ENCODE measurements at regions not wholly inside any gene's neighbourhood (a gene's known extent, or its start where the extent isn't known, plus 50 kb on each side); places are given as distances from the start of the nearest gene placed in this dataset.

DNA sequence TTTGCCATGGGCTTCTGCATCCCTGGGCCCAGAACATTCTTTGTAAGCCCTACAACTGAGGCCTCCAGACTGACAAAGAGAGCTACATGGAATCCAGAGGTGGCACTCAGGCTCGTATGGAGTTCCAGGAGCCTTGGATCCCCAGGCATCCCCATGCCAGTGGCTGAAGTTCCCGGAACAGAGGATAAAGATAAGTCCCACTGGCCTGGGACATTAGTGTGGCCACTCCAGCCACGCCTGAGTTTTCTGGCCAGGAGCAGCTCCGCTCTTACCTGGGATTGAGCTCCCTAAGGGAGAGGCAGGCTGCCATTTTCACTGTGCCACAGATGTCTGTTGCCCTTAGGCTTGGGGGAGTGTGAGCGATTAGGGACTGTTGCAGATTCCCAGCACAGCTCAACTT is 656.3 kb upstream of the FAM174A start:
- Mint-ChIP-seq H3K4me3 (no peak overlapping the region), H3K27ac (no peak overlapping the region), H3K36me3 (no peaks in the 10 kb centered on the region), H3K27me3 (no peaks in the 10 kb centered on the region), H3K9me3 (peaks cover 2% of the 10 kb centered on the region), H3K4me1 (no peaks in the 10 kb centered on the region)
- DNase-seq = no peak

DNA sequence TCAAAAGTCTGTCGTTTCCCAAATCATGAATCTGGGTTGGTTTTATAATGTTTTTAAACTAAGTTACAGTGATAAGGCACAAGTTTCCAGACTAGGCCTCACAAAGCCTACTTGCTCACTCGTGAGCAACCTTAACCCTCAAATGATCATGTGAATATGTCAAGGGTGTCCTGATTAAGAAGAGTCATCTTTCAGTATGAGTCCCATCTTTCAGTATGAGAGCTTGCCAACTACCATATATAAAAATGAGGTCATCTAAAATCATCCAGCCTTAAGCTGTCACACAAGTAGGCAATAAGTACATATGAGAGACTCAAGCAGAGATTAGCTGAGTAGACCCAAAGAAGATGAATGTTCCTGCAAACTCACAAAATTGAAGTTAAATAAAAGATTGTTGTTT is 668.4 kb upstream of the FAM174A start:
- Mint-ChIP-seq H3K27me3 (no peaks in the 10 kb centered on the region), H3K9me3 (peaks cover 1% of the 10 kb centered on the region), H3K4me3 (no peak overlapping the region), H3K4me1 (no peaks in the 10 kb centered on the region), H3K36me3 (no peaks in the 10 kb centered on the region), H3K27ac (no peak overlapping the region)
- DNase-seq = no peak

DNA sequence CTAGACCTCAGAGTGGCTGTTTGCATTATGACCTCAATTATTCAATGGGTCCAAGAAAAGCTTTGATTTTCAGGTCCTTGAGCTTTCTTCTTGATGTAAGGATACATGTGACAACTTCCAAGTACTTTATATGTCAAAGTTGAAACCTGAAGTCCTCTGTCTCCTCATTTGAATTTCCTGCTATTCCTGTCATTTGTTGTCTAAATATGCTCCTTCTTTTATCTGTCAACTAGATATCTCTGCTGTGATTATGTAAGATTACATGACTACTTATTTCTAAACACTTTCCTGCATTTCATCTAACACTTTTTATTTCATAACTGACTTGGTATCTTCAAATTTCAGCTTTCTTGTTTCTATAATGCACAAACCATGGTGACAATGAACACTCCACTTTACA is 670.0 kb upstream of the FAM174A start:
- no peaks in the 10 kb centered on the region for H3K36me3 Mint-ChIP-seq
- peaks cover 1% of the 10 kb centered on the region for H3K9me3 Mint-ChIP-seq
- H3K27ac Mint-ChIP-seq = no peak overlapping the region
- no peaks in the 10 kb centered on the region for H3K4me1 Mint-ChIP-seq
- no peaks in the 10 kb centered on the region for H3K27me3 Mint-ChIP-seq
- no peak for DNase-seq
- H3K4me3 Mint-ChIP-seq = no peak overlapping the region

DNA sequence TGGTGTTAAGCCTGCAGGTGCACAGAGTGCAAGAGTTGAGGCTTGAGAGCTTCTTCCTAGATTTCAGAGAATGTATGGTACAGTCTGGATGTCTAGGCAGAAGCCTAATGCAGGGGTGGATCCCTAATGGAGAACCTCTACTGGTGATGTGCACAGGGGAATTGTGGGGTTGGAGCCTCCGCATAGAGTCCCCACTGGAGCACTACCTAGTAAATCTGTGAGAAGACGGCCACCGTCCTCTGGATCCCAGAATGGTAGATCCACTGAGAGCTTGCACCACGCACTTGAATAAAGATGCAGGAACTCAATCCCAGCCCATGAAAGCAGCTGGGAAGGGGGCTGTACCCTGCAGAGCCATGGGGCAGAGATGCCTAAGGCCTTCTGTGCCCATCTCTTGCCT is 699.4 kb upstream of the FAM174A start:
- Mint-ChIP-seq H3K27ac (no peak overlapping the region), H3K27me3 (no peaks in the 10 kb centered on the region), H3K4me3 (no peak overlapping the region), H3K4me1 (no peaks in the 10 kb centered on the region), H3K36me3 (no peaks in the 10 kb centered on the region), H3K9me3 (peaks cover 1% of the 10 kb centered on the region)
- no peak for DNase-seq

DNA sequence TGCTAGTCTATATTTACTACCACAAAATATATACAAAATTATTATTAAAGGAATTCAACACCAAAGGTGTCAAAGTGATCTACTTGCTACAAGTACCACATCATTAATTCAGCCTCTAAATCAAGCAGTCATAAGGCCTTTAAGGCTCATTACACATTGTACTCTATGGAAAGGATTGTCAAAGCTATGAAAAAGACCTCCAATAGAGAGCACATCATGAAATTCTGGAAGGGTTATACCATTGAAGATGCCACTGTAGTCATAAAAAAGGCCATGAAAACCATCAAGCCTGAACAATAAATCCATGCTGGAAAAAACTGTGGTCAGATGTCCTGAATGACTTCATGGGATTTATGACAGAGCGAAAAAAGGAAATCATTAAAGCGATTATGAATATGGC is 708.0 kb upstream of the FAM174A start:
- H3K4me3 Mint-ChIP-seq = no peak overlapping the region
- peaks cover 1% of the 10 kb centered on the region for H3K9me3 Mint-ChIP-seq
- H3K27ac Mint-ChIP-seq = no peak overlapping the region
- no peak for DNase-seq
- H3K36me3 Mint-ChIP-seq = no peaks in the 10 kb centered on the region
- H3K27me3 Mint-ChIP-seq = no peaks in the 10 kb centered on the region
- H3K4me1 Mint-ChIP-seq = no peaks in the 10 kb centered on the region

DNA sequence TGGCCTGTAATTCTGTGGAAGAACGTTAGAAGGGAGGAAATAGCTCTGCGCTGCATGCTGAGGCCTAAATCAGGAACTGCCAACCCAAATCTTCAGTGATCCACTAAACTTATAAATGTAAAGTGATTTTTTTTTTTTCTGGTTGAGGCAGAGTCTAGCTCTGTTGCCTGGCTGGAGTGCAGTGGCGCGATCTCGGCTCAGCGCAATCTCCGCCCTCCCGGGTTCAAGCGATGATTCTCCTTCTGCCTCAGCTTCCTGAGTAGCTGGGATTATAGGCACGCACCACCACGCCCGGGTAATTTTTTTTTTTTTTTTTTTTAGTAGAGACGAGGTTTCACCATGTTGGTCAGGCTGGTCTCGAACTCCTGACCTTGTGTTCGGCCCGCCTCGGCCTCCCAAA is 717.4 kb upstream of the FAM174A start:
- Mint-ChIP-seq H3K36me3 (no peaks in the 10 kb centered on the region), H3K4me1 (no peaks in the 10 kb centered on the region), H3K27ac (no peak overlapping the region), H3K9me3 (peaks cover 1% of the 10 kb centered on the region), H3K27me3 (no peaks in the 10 kb centered on the region), H3K4me3 (no peak overlapping the region)
- DNase-seq = no peak

DNA sequence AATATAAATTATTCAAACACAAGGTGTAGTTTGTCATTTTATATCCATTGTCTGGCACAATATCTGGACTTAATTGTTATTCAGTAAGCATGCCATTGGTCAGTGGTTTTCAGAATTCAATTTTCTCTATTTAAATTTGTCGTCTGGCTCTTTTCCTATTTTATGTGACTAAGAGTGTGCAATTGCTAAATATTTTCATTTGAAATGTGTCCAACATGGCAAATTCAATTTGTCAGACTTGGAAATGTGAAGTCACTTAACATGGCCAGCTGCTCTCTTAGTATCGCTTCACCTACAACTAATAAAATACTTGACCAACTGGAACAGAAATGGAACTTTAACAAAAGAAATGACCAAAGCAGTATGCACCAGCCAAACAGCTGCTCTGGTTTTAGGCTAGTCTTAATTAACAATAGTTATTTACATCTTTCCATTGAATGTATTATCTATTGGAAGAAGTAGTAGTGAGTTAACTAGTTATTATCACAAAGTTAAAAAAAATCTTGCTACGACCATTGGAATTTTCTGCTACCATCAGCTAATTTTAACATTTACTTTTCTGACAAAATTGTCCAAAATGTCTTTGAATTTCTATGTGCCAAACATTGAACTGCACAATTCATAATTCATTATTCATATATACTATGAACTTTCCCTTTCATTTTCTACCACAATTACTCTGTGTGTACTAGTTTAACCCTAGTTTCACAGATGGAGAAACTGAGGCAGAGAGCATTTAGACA is 720.7 kb upstream of the FAM174A start:
- H3K27ac Mint-ChIP-seq = no peak overlapping the region

DNA sequence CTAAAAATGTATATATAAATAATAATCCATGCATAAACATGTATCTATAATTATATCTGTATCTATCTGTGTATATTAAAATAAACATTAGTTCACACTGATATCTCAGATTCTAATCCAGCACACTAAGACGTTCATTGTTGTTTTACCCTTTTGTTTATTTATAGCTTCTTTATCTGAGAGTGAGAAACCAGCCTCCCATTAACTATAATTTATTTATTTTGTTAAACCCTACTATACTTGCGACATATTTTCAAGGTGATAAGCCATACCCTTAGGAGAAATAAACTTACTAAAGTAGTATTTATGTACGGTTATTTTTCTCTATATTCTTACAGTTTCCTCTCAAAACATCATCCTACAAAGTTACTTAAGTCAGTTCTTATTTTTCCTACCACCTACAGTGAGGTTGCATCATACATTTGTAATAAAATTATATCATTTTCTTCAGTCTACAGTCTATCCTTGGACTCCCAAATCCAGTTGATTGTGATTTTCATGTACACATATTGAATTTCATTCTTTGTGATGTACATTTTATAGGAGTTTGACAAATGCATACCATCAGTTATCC is 726.4 kb upstream of the FAM174A start:
- Mint-ChIP-seq H3K27me3 (no peaks in the 10 kb centered on the region), H3K9me3 (peaks cover 1% of the 10 kb centered on the region), H3K4me1 (no peaks in the 10 kb centered on the region), H3K4me3 (no peak overlapping the region), H3K27ac (no peak overlapping the region), H3K36me3 (no peaks in the 10 kb centered on the region)
- DNase-seq = no peak

More for the DNA sequence above, 720.7 kb upstream of the FAM174A start:
- Mint-ChIP-seq H3K36me3 (no peaks in the 10 kb centered on the region), H3K4me3 (no peak overlapping the region), H3K4me1 (no peaks in the 10 kb centered on the region), H3K27me3 (no peaks in the 10 kb centered on the region), H3K9me3 (peaks cover 1% of the 10 kb centered on the region)
- no peak for DNase-seq

DNA sequence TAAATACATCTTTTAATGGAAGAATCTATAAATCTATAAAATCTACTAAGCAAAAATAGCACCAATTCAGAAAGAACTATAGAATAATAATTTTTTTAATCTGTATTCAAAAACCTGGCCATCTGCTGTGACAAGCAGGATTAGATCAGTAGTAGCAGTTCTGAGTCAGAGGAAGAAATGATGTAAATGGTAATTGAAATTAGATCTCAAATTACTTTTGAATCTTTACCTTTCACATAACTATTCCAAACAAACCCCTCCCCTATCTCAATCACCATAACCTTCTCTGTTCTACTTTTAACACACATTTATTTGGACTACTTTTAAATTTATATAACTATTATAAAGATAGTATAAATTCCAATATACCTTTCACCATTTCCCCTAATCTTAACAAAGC is 727.8 kb upstream of the FAM174A start:
- H3K9me3 Mint-ChIP-seq = no peaks in the 10 kb centered on the region
- no peak overlapping the region for H3K4me3 Mint-ChIP-seq
- H3K36me3 Mint-ChIP-seq = no peaks in the 10 kb centered on the region
- no peaks in the 10 kb centered on the region for H3K4me1 Mint-ChIP-seq
- no peak for DNase-seq
- H3K27ac Mint-ChIP-seq = no peak overlapping the region
- H3K27me3 Mint-ChIP-seq = no peaks in the 10 kb centered on the region

DNA sequence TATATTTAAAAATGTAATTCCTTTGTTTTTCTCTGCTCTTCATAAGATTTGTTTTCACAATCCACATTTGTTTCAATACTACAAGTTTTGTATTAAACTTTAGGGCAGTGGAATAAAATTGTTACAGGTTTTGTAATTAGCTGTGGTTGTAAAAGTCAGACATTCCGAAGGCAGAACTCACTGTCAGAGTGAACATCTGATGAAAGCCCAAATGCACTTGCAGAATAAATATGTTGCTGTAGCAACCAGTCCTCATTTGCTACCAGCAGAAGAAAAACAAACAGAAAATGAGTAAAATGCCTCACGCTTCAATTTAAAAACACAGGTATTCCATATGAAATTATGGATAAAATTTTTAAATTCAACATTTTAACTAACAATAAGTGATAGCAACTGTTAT is 740.1 kb upstream of the FAM174A start:
- no peaks in the 10 kb centered on the region for H3K27me3 Mint-ChIP-seq

DNA sequence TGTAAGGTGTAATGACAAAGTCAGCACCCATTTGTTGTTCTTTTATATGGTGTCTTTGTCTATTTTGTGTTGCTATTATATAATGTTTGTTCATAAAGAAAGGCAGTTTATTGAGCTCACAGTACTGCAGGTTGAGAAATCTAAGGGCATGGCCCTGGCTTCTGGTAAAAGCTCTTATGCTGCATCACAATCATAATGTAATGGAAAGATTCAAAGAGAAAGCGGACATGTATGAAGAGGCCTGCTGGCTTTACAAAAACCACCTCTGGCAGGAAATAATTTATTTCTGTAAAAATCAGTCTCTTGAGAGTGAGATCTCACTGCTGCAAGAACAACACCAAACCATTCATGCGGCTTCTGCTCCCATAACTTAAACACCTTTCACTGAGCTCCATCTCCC is 746.7 kb upstream of the FAM174A start:
- H3K27ac Mint-ChIP-seq = no peak overlapping the region
- no peak overlapping the region for H3K4me3 Mint-ChIP-seq
- H3K27me3 Mint-ChIP-seq = no peaks in the 10 kb centered on the region
- no peaks in the 10 kb centered on the region for H3K4me1 Mint-ChIP-seq
- H3K36me3 Mint-ChIP-seq = no peaks in the 10 kb centered on the region
- peaks cover 2% of the 10 kb centered on the region for H3K9me3 Mint-ChIP-seq
- DNase-seq = no peak

More for the DNA sequence above, 740.1 kb upstream of the FAM174A start:
- H3K36me3 Mint-ChIP-seq = no peaks in the 10 kb centered on the region
- H3K4me3 Mint-ChIP-seq = no peak overlapping the region
- no peak overlapping the region for H3K27ac Mint-ChIP-seq
- no peaks in the 10 kb centered on the region for H3K4me1 Mint-ChIP-seq
- peaks cover 1% of the 10 kb centered on the region for H3K9me3 Mint-ChIP-seq
- DNase-seq = no peak

DNA sequence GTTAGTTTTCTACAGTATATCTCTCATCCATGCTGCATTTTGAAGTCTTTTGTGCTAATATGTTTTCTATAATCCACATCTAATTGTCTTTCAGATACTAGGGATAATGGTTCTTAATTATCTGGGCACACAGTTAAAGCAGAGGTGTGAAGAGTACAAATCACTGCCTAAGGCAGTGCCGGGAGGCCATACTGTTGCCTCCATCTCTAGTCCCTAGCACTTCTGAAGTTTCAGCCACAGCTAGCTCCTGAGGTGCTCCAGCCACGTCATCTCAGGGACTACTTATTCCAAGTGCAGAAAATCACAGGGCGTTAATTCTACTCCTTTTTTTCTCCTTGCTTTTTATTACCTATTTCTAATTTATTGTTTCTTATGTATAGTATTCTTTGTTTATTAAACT is 760.0 kb upstream of the FAM174A start:
- Mint-ChIP-seq H3K4me1 (no peaks in the 10 kb centered on the region), H3K4me3 (no peak overlapping the region), H3K36me3 (no peaks in the 10 kb centered on the region), H3K27ac (no peak overlapping the region), H3K27me3 (no peaks in the 10 kb centered on the region), H3K9me3 (no peaks in the 10 kb centered on the region)
- DNase-seq = no peak

DNA sequence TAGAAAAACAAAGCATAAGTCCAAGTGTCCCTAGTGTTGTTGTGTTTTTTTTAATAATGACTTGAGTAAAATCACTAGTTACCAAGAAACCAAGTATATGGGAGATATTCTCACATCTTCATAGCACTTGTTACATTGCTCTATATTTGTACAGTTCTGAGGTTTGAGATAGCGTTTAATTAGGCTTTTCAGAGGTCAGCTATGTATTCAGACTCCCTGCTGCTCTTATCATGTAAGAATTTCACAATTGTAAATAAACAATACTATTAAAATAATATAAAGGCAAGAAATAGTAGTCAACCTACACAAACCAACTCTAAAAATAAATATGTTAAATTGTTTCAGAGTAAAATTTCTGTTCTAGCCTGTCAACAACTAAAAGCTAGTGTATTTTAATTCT is 761.9 kb upstream of the FAM174A start:
- no peaks in the 10 kb centered on the region for H3K9me3 Mint-ChIP-seq
- no peak for DNase-seq
- no peak overlapping the region for H3K4me3 Mint-ChIP-seq
- no peaks in the 10 kb centered on the region for H3K27me3 Mint-ChIP-seq
- no peaks in the 10 kb centered on the region for H3K36me3 Mint-ChIP-seq
- no peaks in the 10 kb centered on the region for H3K4me1 Mint-ChIP-seq
- H3K27ac Mint-ChIP-seq = no peak overlapping the region

DNA sequence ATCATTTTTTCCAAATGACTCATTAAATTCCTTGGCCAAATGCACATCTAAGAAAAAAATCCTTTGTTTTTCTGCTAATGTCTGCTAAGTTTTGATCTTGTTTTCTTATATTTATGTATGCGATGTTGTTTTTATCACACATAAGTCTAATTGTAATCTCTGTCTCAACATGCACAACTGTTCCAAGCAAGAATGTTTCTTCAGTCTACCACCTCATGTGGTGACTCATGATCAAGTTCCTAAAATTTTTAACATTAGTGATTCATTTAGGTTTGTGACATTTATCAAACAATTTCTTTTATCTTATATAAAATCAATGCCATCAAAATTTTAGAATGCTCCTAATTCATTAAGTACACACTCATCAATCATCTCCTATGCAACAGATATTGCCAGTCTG is 763.9 kb upstream of the FAM174A start:
- Mint-ChIP-seq H3K4me3 (no peak overlapping the region), H3K27me3 (no peaks in the 10 kb centered on the region), H3K27ac (no peak overlapping the region), H3K9me3 (no peaks in the 10 kb centered on the region), H3K36me3 (no peaks in the 10 kb centered on the region), H3K4me1 (no peaks in the 10 kb centered on the region)
- DNase-seq = no peak

DNA sequence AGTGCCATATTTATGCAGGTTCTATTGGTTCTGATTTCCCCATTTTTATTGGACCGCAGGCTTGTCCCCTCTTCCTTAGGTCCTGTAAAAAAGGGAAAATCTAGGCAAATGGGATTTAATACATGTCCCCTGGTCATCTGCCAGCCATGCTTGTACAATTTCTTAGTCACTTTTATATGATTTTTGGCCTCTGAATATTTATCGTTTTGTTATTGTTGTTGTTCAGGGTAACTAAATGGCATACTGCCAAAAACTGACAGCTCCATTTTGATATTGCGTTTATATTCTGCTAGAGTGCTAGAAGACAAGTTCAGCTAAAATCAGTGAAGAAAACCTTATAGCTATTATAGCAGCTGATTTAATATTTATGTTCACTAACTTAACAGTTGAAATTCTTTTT is 770.2 kb upstream of the FAM174A start:
- no peak for DNase-seq
- Mint-ChIP-seq H3K27me3 (no peaks in the 10 kb centered on the region), H3K9me3 (peaks cover 6% of the 10 kb centered on the region), H3K4me1 (no peaks in the 10 kb centered on the region), H3K4me3 (no peak overlapping the region), H3K36me3 (no peaks in the 10 kb centered on the region), H3K27ac (no peak overlapping the region)

DNA sequence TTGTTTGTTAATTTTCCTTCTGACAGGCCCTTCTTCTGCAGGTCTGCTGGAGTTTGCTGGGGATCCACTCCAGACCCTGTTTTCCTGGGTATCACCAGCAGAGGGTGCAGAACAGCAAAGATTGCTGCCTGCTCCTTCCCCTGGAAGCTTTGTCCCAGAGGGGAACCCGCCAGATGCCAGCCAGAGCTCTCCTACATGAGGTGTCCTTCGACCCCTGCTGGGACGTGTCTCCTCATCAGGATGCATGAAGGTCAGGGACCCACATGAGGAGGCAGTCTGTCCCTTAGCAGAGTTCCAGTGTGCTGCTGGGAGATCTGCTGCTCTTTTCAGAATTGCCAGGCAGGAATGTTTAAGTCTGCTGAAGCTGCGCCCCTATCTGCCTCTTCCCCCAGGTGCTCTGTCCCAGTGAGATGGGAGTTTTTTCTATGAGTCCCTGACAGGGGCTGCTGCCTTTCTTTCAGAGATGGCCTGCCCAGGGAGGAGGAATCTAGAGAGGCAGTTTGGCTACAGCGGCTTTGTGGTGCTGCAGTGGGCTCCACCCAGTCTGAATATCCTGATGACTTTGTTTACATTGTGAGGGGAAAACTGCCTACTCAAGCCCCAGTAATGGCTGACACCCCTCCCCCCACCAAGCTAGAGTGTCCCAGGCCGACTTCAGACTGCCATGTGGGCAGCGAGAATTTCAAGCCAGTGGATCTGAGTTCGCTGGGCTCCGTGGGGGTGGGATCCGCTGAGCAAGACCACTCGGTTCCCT is 772.0 kb upstream of the FAM174A start:
- Mint-ChIP-seq H3K4me3 (no peak overlapping the region), H3K27ac (no peak overlapping the region), H3K4me1 (no peaks in the 10 kb centered on the region), H3K9me3 (peaks cover 6% of the 10 kb centered on the region), H3K27me3 (no peaks in the 10 kb centered on the region), H3K36me3 (no peaks in the 10 kb centered on the region)
- no peak for DNase-seq

All from activated naive CD8-positive, alpha-beta T cell treated with anti-CD3 and anti-CD28 coated beads for 36 hours (primary cell).